A549 (cell line): ENCODE measurements at regions not wholly inside any gene's neighbourhood (a gene's known extent, or its start where the extent isn't known, plus 50 kb on each side); places are given as distances from the start of the nearest gene placed in this dataset.

ENCODE experiments used
- ATAC-seq, 2 experiments: fragments of 200-7000 bp in 1 of 2; fragments of >200 bp in 1 of 2; cut with Nextera tagmentation in 1 of 2; cut with Tn5 transposase in 1 of 2; 3 replicates each; pipeline versions ENCODE4 v1.8.0 to v1.9.1; 2018 to 2020; ENCODE audit warnings: mild to moderate bottlenecking in 1 of 2, moderate library complexity in 1 of 2
- CTCF ChIA-PET: fragments of 300-600 bp; sonication (Branson Sonifier 250); formaldehyde crosslinking; extraction: SDS; loops from one replicate; lab custom pipeline; 2021; ENCODE audit warnings: antibody characterized with exemption, inconsistent platforms; lab: Yijun Ruan, JAX
- POLR2A ChIA-PET: fragments of 350-600 bp; formaldehyde crosslinking; extraction: SDS; loops from one replicate; lab custom pipeline; 2021; ENCODE audit warnings: antibody characterized with exemption, inconsistent platforms; lab: Yijun Ruan, JAX
- DNase-seq, 2 experiments: peaks; one replicate each; pipeline versions ENCODE4 v3.0.0 to v3.0.0-alpha.2; 2011 to 2016; ENCODE audit warnings: low read depth in 1 of 2, low spot score in 1 of 2
- FAIRE-seq: peaks from 2 replicates; lab custom pipeline; 2011; peaks lifted over from hg19 to GRCh38; lab: Jason Lieb, UNC
- H3K27ac ChIP-seq, 2 experiments: fragments of >200 bp; sonication (Bioruptor Twin); formaldehyde crosslinking; 3 replicates each; pipeline ENCODE4 v1.5.1; 2016 to 2017
- H3K4me1 ChIP-seq: fragments of >200 bp; sonication (Bioruptor Twin); formaldehyde crosslinking; 3 replicates; pipeline ENCODE4 v1.6.1; 2016
- H3K4me2 ChIP-seq: fragments of >200 bp; sonication (Bioruptor Twin); formaldehyde crosslinking; 3 replicates; pipeline ENCODE4 v1.6.1; 2016
- H3K4me3 ChIP-seq: fragments of >200 bp; sonication (Bioruptor Twin); formaldehyde crosslinking; 3 replicates; pipeline ENCODE4 v1.5.1; 2016
- H3K9me3 ChIP-seq: fragments of >200 bp; sonication (Bioruptor Twin); formaldehyde crosslinking; 3 replicates; pipeline ENCODE4 v1.6.1; 2016
- CBX2 ChIP-seq: fragments of 200-600 bp; sonication (generic); IDR thresholded peaks from 2 replicates; pipeline ENCODE4 v1.6.1; 2016; ENCODE audit warnings: low read depth, mild to moderate bottlenecking, borderline replicate concordance
- CBX8 ChIP-seq: fragments of 200-600 bp; sonication (generic); IDR thresholded peaks from 2 replicates; pipeline ENCODE4 v1.6.1; 2016
- CHD4 ChIP-seq: fragments of 200-600 bp; sonication (generic); IDR thresholded peaks from 2 replicates; pipeline ENCODE4 v1.6.1; 2016; ENCODE audit warnings: antibody characterized with exemption, mild to moderate bottlenecking, borderline replicate concordance
- EHF ChIP-seq: fragments of 250-450 bp; sonication (Bioruptor Pico); IDR thresholded peaks from 2 replicates; pipeline ENCODE4 v1.5.0; 2020; ENCODE audit warnings: mild to moderate bottlenecking
- EHMT2 ChIP-seq: fragments of 200-600 bp; sonication (generic); IDR thresholded peaks from 2 replicates; pipeline ENCODE4 v1.6.1; 2016; ENCODE audit warnings: antibody characterized with exemption, low read depth, mild to moderate bottlenecking, moderate library complexity
- HDAC2 ChIP-seq: fragments of 200-600 bp; sonication (generic); IDR thresholded peaks from 2 replicates; pipeline ENCODE4 v1.6.1; 2016
- HEYL ChIP-seq: fragments of 250-450 bp; sonication (Bioruptor Pico); IDR thresholded peaks from 2 replicates; pipeline ENCODE4 v1.8.0; 2021; ENCODE audit warnings: mild to moderate bottlenecking, moderate library complexity
- HOXA7 ChIP-seq: fragments of 250-450 bp; sonication (Bioruptor Pico); IDR thresholded peaks from 2 replicates; pipeline ENCODE4 v1.5.0; 2020; ENCODE audit warnings: mild to moderate bottlenecking, moderate library complexity
- JUN ChIP-seq, 2 experiments: fragments of >200 bp; sonication (Bioruptor Twin); formaldehyde crosslinking; IDR thresholded peaks; 2 replicates in 1 of 2; 3 replicates in 1 of 2; pipeline ENCODE4 v1.6.1; 2016 to 2017
- KDM1A ChIP-seq: fragments of 200-600 bp; sonication (generic); IDR thresholded peaks from 2 replicates; pipeline ENCODE4 v1.6.1; 2016; ENCODE audit warnings: low read depth, mild to moderate bottlenecking
- MYC ChIP-seq: IDR thresholded peaks from 2 replicates; pipeline ENCODE4 v1.6.1; 2012; ENCODE audit warnings: mild to moderate bottlenecking, inconsistent platforms, low read length, improper control_type of control experiment, borderline replicate concordance
- POLR2A ChIP-seq: IDR thresholded peaks from 2 replicates; pipeline ENCODE4 v1.6.1; 2012; ENCODE audit warnings: mild to moderate bottlenecking, low read length
- RFX5 ChIP-seq: fragments of 450-650 bp; IDR thresholded peaks from 2 replicates; pipeline ENCODE4 v1.7.1; 2014; ENCODE audit warnings: antibody characterized with exemption, mild to moderate bottlenecking, moderate library complexity
- RNF2 ChIP-seq: fragments of 200-600 bp; sonication (generic); IDR thresholded peaks from 2 replicates; pipeline ENCODE4 v1.6.1; 2016; ENCODE audit warnings: low read depth, mild to moderate bottlenecking, antibody characterized with exemption, moderate library complexity, borderline replicate concordance
- SMC3 ChIP-seq: fragments of >200 bp; sonication (Bioruptor Twin); formaldehyde crosslinking; IDR thresholded peaks from 3 replicates; pipeline ENCODE4 v1.6.1; 2018; ENCODE audit warnings: inconsistent platforms
- SREBF2 ChIP-seq: fragments of 450-650 bp; IDR thresholded peaks from 2 replicates; pipeline ENCODE4 v1.6.1; 2014; ENCODE audit warnings: mild to moderate bottlenecking, moderate library complexity
- ZNF302 ChIP-seq: fragments of 250-450 bp; sonication (Bioruptor Pico); IDR thresholded peaks from 2 replicates; pipeline ENCODE4 v1.9.0; 2021; ENCODE audit warnings: inconsistent platforms, mild to moderate bottlenecking, moderate library complexity
- WGBS: methylation state at CpG from one replicate; pipeline ENCODE4 v1.1.6; 2017; ENCODE audit errors: missing lambda C conversion rate; 5-methylcytosine and 5-hydroxymethylcytosine counted together
- TF ChIP-seq, protein P1 (sequence below): fragments of >200 bp; sonication (Bioruptor Twin); formaldehyde crosslinking; IDR thresholded peaks from 3 replicates; pipeline ENCODE4 v1.6.1; 2016
- TF ChIP-seq, protein P2 (sequence below): fragments of 200-600 bp; sonication (generic); IDR thresholded peaks from 2 replicates; pipeline ENCODE4 v1.6.1; 2016; ENCODE audit warnings: antibody characterized with exemption, mild to moderate bottlenecking, moderate library complexity
- TF ChIP-seq, protein P3 (sequence below): fragments of >200 bp; sonication (Bioruptor Twin); formaldehyde crosslinking; IDR thresholded peaks from 2 replicates; pipeline ENCODE4 v1.6.1; 2016
- TF ChIP-seq, protein P4 (sequence below): fragments of 150-350 bp; IDR thresholded peaks from 2 replicates; pipeline ENCODE4 v1.6.1; 2014; ENCODE audit warnings: low read depth, mild to moderate bottlenecking, low read length

DNA sequence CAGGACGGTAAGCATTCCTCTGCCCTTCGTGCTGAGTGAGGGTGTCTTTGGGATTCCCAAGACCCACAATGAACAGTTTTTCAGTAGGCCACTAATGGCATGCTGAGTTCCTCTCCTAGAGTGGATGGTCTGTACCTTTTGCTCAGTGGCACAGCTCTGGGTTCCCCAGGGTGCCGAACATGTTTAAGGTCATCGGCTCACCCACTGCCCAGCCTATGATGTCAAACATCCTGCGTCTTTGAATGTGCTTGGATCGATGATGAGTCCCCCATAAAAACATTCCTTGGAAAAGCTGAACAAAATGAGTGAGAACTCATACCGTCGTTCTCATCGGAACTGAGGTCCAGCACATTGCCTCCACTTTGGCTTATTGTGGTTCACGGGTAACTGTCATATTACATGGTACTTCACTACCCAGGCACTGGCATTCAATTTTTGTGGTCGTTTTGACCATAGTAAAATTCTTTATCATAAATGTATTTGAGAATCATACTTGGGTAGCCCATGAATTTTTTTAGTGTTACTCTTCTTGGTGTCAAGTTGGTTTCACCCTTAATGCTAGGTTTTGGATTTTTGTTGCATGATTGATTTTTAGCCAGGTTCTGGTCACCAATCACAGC is 118.2 kb downstream of the SNRPN start:
- Histone ChIP-seq H3K4me2 (no peak overlapping the region), H3K4me1 (no peaks in the 10 kb centered on the region), H3K4me3 (no peak overlapping the region)
- POLR2A ChIA-PET: no interaction called here
- no peak for FAIRE-seq
- CTCF ChIA-PET: no interaction called here
- no peak for DNase-seq
- ATAC-seq: no peak
- TF ChIP-seq, protein P1, sequence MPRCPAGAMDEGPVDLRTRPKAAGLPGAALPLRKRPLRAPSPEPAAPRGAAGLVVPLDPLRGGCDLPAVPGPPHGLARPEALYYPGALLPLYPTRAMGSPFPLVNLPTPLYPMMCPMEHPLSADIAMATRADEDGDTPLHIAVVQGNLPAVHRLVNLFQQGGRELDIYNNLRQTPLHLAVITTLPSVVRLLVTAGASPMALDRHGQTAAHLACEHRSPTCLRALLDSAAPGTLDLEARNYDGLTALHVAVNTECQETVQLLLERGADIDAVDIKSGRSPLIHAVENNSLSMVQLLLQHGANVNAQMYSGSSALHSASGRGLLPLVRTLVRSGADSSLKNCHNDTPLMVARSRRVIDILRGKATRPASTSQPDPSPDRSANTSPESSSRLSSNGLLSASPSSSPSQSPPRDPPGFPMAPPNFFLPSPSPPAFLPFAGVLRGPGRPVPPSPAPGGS: no peak
- TF ChIP-seq KDM1A: no peak
- no peak for TF ChIP-seq POLR2A
- TF ChIP-seq HDAC2: no peak
- TF ChIP-seq, protein P2, sequence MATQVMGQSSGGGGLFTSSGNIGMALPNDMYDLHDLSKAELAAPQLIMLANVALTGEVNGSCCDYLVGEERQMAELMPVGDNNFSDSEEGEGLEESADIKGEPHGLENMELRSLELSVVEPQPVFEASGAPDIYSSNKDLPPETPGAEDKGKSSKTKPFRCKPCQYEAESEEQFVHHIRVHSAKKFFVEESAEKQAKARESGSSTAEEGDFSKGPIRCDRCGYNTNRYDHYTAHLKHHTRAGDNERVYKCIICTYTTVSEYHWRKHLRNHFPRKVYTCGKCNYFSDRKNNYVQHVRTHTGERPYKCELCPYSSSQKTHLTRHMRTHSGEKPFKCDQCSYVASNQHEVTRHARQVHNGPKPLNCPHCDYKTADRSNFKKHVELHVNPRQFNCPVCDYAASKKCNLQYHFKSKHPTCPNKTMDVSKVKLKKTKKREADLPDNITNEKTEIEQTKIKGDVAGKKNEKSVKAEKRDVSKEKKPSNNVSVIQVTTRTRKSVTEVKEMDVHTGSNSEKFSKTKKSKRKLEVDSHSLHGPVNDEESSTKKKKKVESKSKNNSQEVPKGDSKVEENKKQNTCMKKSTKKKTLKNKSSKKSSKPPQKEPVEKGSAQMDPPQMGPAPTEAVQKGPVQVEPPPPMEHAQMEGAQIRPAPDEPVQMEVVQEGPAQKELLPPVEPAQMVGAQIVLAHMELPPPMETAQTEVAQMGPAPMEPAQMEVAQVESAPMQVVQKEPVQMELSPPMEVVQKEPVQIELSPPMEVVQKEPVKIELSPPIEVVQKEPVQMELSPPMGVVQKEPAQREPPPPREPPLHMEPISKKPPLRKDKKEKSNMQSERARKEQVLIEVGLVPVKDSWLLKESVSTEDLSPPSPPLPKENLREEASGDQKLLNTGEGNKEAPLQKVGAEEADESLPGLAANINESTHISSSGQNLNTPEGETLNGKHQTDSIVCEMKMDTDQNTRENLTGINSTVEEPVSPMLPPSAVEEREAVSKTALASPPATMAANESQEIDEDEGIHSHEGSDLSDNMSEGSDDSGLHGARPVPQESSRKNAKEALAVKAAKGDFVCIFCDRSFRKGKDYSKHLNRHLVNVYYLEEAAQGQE: no peak
- TF ChIP-seq EHF (CRISPR knock-in tag): no peak
- no peak for TF ChIP-seq CHD4
- no peak for TF ChIP-seq CBX2
- TF ChIP-seq, all 56 proteins: peak for 0
- 82% methylated on average over 10 of the region's 11 CpGs for WGBS
- Histone ChIP-seq H3K9me3 (peaks cover 85% of the 10 kb centered on the region), H3K27ac (no peak overlapping the region)

DNA sequence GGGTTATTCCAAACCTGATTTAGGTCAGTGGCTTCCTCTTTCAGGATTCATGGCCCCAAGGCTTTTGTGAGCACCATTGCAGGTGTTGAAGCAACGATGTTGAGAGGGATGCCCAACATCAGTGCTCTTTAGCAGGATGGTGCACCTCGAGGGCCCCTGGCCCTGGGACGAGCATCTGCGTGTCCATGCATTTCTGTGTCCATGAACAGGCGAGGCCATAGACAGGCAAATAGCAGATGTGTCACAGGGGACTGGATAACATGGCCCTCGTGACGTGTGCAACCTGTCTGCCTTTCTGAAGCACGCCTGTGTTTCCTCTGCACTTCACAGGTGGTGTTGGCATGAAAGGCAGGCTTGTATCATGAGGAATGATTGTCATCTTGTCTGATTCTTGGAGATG is 132.3 kb downstream of the SNRPN start:
- no peak for FAIRE-seq

DNA sequence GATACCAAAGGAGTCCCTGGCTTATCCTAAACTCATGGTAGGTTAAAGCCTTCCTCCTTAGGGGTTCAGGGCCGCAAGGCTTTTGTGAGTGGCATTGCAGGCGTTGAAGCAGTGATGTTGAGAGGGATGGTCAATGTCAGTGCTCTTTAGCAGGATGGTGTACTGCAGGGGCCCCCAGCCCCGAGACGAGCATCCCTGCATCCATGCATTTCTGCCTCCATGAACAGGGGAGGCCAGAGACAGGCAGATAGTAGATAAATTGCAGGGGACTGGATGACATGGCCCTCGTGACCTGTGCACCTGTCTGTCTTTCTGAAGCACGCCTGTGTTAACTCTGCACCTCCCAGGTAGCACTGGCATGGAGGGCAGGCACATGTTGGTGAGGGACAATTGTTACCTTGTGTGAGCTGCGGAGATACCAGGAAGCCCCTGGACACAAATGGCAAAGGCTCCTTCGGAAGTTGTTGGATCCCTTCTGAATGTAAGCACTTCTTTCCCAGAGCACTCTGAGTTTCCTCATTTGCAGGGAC is 133.5 kb downstream of the SNRPN start:
- Histone ChIP-seq H3K27ac (no peak overlapping the region), H3K4me1 (no peaks in the 10 kb centered on the region), H3K4me2 (no peak overlapping the region), H3K4me3 (no peak overlapping the region), H3K9me3 (peaks cover 2% of the 10 kb centered on the region; the same call in 1 of the 3 replicates)
- ChIA-PET POLR2A (no interaction called here), CTCF (no interaction called here)
- ATAC-seq (no peak), FAIRE-seq (no peak), DNase-seq (no peak)
- TF ChIP-seq CBX8: no peak
- TF ChIP-seq HOXA7 (CRISPR knock-in tag): no peak
- TF ChIP-seq EHMT2: no peak
- no peak for TF ChIP-seq SMC3
- no peak for TF ChIP-seq EHF (CRISPR knock-in tag)
- TF ChIP-seq MYC: no peak
- TF ChIP-seq RNF2: no peak
- no peak for TF ChIP-seq SREBF2
- no peak for TF ChIP-seq RFX5
- TF ChIP-seq, protein P3, sequence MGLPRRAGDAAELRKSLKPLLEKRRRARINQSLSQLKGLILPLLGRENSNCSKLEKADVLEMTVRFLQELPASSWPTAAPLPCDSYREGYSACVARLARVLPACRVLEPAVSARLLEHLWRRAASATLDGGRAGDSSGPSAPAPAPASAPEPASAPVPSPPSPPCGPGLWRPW: no peak
- no peak for TF ChIP-seq HEYL
- TF ChIP-seq, protein P4, sequence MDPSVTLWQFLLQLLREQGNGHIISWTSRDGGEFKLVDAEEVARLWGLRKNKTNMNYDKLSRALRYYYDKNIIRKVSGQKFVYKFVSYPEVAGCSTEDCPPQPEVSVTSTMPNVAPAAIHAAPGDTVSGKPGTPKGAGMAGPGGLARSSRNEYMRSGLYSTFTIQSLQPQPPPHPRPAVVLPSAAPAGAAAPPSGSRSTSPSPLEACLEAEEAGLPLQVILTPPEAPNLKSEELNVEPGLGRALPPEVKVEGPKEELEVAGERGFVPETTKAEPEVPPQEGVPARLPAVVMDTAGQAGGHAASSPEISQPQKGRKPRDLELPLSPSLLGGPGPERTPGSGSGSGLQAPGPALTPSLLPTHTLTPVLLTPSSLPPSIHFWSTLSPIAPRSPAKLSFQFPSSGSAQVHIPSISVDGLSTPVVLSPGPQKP: no peak
- TF ChIP-seq ZNF302 (CRISPR knock-in tag): no peak
- WGBS: 97% methylated on average over 5 of the region's 8 CpGs

More for the DNA sequence above, 132.3 kb downstream of the SNRPN start:
- H3K4me2 ChIP-seq: no peak overlapping the region
- no peak overlapping the region for H3K27ac ChIP-seq
- ChIA-PET POLR2A (no interaction called here), CTCF (no interaction called here)
- peaks cover 5% of the 10 kb centered on the region; the same call in 1 of the 3 replicates for H3K9me3 ChIP-seq
- 79% methylated on average over 8 of the region's 8 CpGs for WGBS
- TF ChIP-seq JUN (IDR thresholded peaks at IDR 0.05): no peak
- no peak overlapping the region for H3K4me3 ChIP-seq
- DNase-seq (no peak), ATAC-seq (no peak)
- H3K4me1 ChIP-seq: no peaks in the 10 kb centered on the region
